ENCODE measurements at regions not wholly inside any gene's neighbourhood (a gene's known extent, or its start where the extent isn't known, plus 50 kb on each side); places are given as distances from the start of the nearest gene placed in this dataset.
"Not testable (repeated sequence)": the region's sequence is repeated elsewhere in the genome, so short reads cannot be mapped to it uniquely, and the experiment has no call there.

GRCh38 chr10:42690449-42691360 is 52.3 kb upstream of the ZNF33B start:
- peak; percentile 4 to 29 for DNase-seq

- peak; percentile 53 to 61 for DNase-seq
Observed at GRCh38 chr10:42691361-42692120, 53.2 kb upstream of the ZNF33B start.

- no peak for DNase-seq
Observed at GRCh38 chr10:42697926-42698325, 59.6 kb upstream of the ZNF33B start.

GRCh38 chr10:42707234-42707633 is 68.9 kb upstream of the ZNF33B start:
- DNase-seq = no peak

GRCh38 chr10:42719339-42719738 is 63.3 kb upstream of the BMS1 start:
- not testable (repeated sequence) for DNase-seq

GRCh38 chr10:42722575-42722974 is 60.0 kb upstream of the BMS1 start:
- DNase-seq = no peak

GRCh38 chr10:42723549-42723948 is 59.0 kb upstream of the BMS1 start:
- DNase-seq = not testable (repeated sequence)

- DNase-seq = not testable (repeated sequence)
Observed at GRCh38 chr10:42724660-42725059, 57.9 kb upstream of the BMS1 start.

- no peak for DNase-seq
Observed at GRCh38 chr10:42732266-42732665, 50.3 kb upstream of the BMS1 start.

Data from NCI-H187 (cell line).